SU-DHL-6 (cell line): ENCODE measurements at regions not wholly inside any gene's neighbourhood (a gene's known extent, or its start where the extent isn't known, plus 50 kb on each side); places are given as distances from the start of the nearest gene placed in this dataset.

Experiments
- CTCF ChIP-seq: fragments of 200-600 bp; sonication (generic); IDR thresholded peaks from one replicate; pipeline ENCODE4 v1.5.1; 2017; ENCODE audit warnings: antibody characterized with exemption, mild to moderate bottlenecking, low read length, moderate library complexity; ENCODE audit not compliant: insufficient read depth, poor library complexity, severe bottlenecking
- EZH2phosphoT487 ChIP-seq: fragments of 200-600 bp; sonication (generic), shearing (Covaris generic); conservative IDR thresholded peaks from 2 replicates; pipeline ENCODE4 v1.6.1; 2018; ENCODE audit warnings: mild to moderate bottlenecking, antibody characterized with exemption, low read length, moderate library complexity, mixed read lengths

GRCh38 chr7:142359694-142360279, 101.9 kb upstream of the PRSS58 start:
- TF ChIP-seq CTCF, result no peak
- no peak for TF ChIP-seq EZH2phosphoT487
